RPMI8226 (cell line): ENCODE measurements at regions not wholly inside any gene's neighbourhood (a gene's known extent, or its start where the extent isn't known, plus 50 kb on each side); places are given as distances from the start of the nearest gene placed in this dataset.

Source experiments
- DNase-seq: peaks from one replicate; pipeline ENCODE4 v3.0.0-alpha.2; 2015

DNA sequence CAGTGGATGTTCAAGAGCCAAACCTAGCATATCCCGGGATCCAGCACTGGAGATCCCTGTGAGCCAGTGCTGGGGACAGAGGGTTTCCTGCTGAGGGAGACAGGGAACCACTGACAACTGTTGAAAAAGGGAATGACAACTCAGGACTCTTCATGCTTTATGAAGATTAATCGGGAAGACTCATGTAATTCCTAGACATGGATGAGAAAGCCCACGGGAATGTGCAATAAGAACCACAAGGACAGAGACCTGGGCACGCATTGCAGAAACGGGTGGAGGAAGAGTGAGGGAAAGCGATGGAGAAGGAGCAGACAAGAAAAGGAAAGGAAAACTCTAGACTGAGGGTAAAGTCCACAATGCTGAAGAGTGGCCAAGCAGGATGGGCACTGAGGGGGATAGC, 296.0 kb downstream of the PCNX1 start:
- no peak for DNase-seq

DNA sequence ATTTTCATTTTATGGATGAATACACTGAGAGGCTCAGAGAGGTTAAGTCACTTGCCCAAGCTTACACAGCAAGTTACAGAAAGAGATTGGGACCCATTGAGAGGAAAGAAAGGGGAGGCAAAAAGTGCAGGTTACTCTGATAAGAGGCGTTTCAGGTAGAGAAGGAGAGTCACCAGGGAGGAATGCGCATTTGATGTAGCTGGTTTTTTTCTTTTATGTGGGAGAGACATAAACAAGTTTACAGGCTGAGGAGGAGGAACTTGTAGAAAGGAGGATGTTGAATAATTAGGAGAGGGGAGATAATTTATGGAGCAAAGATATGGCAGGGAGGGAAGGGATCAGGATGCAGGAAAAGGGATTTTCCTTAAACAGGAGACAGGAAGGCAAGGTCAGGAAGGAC, 297.0 kb downstream of the PCNX1 start:
- DNase-seq, result no peak

DNA sequence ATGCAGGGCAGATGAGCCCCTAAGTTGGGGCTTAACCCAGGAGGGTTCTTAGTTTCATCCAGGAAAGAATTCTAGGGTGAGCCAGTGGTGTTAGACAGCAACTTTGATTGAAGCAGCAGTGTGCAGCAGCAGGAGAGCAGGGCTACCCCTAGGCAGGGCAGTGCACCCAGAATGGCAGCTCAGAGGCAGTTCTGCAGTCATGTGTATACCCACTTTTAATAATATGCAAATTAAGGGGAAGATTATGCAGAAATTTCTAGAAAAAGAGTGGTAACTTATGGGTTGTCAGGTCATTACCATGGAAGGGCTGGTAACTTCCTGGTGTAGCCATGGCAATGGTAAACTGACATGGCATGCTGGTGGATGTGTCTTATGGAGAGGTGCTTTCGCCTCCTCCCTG, 297.5 kb downstream of the PCNX1 start:
- DNase-seq, result no peak

DNA sequence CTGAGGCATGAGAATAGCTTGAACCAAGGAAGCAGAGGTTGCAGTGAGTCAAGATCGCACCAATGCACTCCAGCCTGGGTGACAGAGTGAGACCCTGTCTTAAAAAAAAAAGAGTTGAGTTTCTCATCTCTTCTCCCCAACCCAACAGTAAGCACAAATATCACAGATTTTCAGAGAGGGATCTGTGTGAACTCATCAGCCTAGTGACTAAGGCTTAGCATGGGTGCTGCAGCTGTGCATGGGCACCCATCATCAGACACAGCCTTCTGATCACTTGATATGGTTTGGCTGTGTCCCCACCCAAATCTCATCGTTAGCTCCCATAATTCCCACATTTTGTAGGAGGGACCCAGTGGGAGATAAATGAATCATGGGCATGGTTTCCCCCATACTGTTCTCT, 298.9 kb downstream of the PCNX1 start:
- DNase-seq, result no peak

DNA sequence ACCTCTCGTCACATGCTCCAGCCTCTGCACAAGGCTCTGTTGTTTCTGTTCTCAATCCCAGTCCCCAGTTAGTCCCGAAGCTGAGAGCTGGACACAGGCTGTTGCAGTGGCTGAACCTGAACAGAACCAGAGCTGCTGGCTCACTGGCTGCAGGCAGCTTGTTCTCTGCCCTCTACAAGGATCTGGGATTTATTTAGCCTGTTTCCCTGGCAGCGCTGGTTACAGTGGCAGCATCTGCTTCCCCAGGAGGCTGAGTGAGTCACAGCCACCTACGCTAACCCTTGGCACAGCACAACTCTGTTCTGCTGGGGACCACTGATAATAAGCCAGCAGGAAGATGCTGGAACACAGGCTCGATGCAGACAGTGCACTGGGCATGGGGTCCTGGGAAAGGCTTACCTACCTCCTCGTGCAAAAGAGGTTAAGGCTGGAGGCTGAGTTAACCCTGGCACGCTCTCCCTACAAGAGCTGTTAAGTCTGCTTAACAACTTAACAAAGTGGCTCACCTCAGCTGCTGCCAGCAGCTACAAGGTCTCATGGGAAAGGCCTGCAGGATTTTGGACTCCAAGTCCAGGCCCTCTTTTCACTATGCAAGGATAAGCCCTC, 299.6 kb downstream of the PCNX1 start:
- no peak for DNase-seq

DNA sequence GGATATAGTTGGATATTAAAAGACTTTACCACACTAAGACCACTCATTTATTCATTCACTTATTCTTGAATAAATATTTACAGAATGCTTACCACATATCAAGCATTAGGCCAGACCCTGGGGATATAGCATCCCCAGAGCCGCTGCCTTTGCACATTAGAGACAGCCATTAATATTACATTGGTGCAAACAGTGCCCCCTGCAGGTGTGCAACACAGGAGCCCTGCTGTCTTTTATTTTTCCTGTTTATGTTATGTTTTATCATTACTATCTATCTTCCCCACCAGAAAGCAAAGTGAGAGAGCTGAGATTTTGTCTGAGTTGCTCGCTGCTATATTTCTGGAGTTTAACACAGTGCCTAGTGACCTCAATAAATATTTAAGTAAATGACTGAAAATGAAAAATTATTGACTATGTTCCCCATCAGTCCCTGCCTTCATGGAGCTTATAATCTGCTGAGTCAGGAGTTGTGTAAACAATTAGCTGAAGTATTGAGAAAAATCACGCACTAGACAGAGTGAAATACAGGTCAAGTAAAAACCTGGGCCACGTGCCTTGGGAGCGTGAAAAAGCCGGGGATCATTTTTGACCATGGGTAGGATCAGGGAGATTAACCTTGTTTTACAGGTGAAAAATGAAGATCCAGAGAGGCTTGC, 301.6 kb downstream of the PCNX1 start:
- DNase-seq, result no peak

DNA sequence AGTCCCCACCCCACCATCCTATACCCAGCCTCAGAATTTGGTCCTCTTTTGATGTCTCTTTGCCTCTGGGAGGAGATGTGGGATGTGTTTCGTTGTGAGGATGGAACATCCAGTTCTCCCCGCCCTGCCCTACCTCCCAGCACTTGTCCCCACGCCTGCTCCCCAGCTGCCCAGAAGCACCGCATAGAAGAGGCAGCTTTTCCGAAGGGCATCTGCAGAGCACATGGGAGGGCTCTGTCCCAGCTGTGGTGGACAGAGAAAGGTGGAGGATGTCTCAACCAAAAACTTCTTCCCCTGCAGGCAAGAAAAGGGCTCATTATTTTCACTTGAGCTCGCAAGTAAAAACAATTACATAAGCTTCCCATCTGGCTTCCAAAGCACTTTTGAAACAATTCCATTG, 302.6 kb downstream of the PCNX1 start:
- DNase-seq, result no peak

DNA sequence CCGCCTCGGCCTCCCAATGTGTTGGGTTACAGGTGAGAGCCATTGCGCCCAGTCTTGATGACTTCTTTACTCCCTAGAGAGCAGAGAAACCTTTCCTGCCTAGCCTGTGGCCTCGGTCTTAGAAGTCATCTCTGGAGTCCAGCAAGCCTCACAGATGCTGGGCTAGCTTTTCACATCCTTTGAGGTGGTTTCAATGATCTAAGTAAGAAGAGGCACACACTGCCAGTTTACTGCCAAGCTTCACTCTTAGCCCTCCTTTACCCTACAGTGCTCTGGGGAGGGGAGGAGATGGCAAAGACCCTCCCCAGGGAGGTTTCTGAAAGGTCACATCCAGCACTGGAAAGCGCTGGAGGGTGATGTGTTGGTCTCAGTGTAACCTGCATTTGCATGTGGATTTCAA, 304.8 kb downstream of the PCNX1 start:
- DNase-seq, result no peak

DNA sequence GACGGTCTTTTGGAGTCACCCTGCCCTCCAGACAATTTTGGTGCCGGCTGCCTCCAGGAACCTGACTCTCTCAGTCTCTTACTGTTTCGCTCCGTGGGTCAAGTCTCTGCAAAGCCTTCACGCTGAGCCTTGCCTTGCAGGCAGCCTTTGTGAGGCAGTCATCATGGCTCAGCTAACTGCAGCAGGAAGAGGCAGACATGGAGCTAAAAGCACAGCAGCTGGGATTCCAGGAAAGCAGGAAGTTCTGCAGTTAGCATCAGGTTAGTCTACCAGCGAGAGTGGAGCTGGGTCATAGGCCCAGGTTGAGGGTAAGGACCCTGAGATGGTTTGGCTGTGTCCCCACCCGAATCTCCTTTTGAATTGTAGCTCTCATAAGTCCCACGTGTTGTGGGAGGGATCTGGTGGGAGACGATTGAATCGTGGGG, 305.4 kb downstream of the PCNX1 start:
- no peak for DNase-seq

DNA sequence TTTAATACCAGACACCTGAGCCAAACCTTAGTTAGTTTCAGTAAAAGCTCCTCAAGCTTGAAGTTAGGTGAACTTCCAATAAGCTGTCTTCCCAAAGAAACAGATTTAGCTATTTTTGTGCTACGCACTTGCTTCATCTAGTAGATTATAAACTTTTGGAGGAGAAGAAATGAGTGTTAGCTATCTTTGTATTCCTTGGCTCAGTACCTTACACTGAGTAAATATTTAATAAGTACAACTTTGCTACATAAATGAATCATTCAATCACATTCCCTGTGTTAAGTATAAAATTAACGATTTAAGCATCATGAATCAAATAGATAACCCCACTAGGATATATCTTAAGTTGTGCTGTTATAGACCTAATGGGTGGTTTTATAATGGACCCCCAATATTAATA, 307.0 kb downstream of the PCNX1 start:
- no peak for DNase-seq

DNA sequence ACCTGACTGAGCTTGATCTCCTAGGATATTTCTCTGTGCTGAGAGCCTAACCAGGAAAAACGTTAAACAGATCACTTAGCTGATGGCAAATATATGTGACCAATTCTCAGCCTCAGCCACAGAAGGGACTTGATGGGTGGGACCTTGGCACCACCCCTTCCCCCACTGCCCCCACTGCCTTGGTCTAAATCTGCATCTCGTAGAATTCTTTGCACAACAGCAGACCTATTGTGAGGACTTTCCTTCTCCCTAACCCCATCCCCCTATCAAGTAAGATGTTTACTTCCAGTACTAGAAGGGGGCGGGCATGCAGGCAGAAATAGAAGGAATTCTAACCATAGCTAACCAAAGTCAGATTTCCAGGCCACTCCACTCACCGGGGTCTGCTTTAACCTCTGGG, 313.2 kb downstream of the PCNX1 start:
- no peak for DNase-seq

DNA sequence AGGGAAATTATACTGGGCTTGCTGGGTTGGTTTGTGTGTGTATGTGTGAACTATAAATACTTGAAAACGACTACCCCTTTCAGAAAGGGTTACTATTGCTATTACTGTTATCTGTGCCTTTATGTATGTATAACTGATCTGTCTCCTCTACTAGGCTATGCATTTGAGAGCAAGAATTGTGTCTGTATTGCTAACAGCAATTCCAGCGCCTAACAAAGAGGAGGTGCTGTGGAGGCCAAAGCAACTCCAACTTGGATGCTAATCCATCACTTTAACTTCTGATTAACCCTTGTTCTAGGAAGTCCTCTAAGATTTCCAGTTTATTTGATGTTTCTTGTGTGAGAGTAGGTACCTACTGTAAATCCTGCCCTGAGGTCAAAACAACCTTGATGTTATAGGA, 313.9 kb downstream of the PCNX1 start:
- no peak for DNase-seq

DNA sequence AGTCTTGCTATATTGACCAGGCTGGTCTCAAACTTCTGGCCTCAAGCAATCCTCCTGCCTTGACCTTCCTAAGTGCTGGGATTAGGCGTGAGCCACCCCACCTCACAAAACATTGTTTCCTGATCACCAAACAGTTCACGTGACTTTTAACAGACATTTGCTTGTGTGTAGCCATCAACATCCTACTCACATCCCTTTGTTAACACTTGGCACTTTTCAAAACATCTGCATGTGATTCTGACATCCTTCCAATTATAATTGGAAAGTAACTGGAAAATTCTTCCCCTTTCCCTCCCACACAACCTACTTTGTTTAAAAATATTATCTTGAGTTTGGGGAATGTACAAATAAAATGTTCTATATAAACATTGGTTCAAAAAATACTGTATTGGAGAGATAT, 317.9 kb downstream of the PCNX1 start:
- DNase-seq, result no peak

DNA sequence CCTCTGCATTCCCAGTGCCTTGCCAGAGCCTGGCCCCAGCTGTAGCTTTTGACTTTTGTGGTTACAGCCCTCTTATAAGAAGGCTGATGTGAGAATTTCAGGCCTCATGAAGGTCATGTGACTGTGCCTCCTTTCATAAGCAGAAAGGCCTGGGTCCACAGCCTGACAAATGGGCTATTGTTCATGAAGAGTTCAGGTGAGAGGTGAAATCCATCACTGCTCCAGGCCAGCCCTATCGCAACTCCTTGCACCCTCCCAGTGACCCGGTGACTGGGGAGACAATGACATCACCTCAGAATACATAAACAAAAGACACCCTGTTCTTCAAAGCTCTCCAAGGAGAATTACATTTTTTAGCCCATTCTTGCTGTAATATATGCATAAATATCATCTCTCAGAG, 321.5 kb downstream of the PCNX1 start:
- DNase-seq, result peak; percentile 23

DNA sequence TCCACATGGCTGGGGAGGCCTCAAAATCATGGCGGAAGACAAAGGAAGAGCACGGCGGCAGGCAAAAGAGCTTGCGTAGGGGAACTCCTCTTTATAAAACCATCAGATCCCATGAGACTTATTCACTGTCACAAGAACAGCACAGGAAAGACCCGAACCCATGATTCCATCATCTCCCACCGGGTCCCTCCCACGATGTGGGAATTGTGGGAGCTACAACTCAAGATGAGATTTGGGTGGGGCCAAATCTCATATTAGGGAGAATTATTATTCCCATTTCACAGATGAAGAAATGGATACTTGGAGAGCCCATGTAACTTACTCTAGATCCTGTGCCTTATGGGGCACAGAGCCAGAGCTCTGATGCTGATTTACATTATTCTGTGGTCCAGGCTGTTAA, 322.6 kb downstream of the PCNX1 start:
- DNase-seq, result no peak

DNA sequence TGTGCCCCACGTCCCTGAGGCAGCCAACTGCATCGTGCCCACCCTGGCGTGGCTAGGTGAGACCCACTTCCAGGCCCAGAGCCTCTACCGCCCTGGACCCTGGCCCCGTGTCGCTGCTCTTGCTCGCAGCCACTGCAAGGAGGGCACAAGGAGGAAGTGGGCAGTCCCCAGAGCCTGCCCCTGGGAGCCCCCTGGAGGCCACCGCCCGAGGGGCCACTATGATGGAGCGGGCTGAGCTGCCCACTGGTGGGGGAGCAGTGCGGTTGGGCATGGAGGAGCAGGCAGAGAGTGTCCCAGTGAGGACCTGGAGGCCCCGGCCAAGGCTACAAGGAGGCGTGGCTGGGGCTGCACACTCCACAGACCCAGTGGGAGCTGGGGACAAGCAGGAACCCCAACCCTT, 323.6 kb downstream of the PCNX1 start:
- no peak for DNase-seq

DNA sequence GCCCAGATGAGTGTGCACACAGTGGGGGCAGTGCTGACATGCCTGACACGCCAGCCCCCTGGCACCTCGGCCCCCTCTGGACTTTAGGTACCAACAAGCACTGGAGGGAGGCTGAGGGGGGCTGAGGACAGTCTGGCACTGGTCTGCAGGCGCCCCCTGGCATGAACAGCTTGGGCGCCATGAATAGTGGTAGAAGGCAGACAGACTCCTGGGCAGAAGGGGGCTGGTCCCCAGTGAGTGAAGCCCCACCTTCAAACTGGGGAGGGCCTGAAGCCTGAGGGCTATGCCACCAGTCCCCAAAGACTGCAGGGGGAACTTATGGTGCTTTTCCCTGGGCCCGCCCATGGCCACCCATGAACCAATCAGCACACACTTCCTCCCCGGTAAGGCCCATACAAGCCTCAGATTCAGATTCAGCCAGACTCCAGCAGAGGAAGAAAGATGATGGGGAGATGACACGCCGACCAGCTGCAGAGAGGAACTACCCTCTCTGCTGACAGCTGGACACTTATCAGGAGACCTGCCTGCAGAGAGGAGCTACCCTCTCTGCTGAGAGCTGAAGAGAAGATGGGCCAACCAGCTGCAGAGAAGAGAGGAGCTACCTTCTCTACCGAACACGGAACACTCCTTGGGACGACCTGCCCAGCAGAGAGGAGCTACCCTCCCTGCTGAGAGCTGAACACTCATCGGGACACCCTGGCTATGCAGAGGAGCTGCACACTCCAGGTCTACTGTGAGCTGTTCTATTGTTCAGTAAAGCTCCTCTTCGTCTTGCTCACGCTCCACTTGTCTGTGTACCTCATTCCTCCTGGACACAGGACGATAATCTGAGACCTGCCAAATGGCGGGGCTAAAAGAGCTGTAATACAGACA, 324.5 kb downstream of the PCNX1 start:
- peak; percentile 12 for DNase-seq

DNA sequence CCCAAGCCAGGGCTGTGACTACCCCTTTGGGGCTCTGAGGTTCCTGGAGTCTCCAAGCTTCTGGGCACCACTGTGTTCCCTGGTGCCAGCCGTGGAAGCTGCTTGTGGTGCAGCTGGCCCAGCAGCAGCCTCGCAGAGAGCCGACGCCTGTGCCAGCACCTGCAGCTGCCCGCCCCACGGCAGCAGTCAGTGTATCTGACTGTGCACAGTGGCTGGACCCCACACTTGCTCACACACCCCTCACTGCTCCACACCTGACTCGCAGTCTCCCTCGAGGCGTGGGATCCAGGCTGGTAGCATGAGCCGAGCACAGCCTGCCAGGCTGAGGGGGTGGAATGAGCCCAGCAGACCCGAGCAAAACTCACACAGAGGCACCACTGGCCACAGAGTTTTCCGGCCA, 325.2 kb downstream of the PCNX1 start:
- no peak for DNase-seq

DNA sequence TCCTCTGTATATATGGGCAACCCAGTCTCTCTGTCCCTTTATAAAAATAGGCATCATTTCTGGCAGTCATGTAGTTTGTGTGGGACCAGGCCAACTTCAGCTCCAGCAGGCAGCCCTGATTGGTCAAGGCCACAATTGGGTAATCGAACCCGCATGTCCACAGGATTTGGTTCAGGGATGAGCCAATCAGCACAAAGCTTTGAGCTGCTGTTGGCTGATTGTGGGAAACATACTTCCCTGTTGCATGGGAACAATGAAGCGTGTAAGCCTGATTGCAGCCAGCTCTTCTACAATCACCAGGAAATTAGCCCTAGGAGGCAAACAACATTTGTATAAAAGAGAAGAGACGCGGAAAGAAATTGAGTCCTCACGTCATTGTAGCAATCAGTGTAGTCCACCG, 328.6 kb downstream of the PCNX1 start:
- no peak for DNase-seq

DNA sequence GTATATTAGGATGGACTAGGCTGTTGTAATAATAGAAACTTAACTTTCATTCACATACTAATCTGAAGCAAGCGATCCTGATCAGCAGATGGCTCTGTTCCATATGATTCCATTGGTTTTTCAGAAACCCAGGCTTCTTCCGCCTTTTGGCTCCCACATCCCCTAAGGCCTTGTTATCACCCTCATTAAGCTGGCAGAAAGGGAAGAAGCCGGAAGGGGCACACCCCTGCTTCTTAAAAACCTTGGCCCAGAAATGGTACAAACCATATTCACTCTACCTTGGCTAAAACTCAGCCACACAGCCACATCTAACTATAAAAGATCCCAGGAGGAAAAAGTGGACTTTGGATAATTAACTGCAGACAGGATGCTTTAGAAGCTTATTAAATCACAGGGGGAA, 329.2 kb downstream of the PCNX1 start:
- DNase-seq, result no peak

DNA sequence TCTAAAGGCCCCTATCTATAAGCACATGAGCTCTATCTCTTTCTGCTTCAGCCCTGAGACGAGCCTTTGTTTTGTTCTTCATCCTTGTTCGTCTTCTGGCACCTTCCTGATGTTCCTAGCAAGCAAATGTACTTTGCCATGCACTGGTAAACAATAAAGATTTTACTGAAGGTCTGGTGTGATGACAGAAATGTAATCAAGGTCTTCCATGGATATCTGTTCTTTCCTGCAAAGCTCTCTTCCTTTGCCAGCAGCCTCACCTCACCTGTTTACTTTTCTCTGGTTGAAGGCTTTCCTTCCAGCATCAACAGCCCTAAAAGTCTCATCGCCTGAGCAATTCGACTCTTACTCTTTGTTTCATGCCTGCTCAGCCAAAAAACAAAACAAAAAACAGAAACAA, 330.3 kb downstream of the PCNX1 start:
- no peak for DNase-seq

DNA sequence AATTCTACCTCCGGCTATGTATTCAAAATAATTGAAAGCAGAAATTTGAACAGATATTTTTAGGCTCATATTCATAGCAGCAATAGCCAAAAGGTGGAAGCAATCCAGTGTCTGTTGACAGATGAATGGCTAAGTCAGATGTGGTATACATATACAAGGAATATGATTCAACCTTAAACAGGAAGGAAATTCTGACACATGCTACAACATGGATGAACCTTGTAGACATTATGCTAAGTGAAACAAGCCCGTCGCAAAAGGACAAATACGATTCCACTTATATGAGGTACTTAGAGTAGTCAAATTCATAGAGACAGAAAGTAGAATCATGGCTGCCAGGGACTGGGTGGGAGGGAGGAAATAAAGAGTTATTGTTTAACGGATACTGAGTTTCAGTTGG, 331.6 kb downstream of the PCNX1 start:
- DNase-seq, result no peak

DNA sequence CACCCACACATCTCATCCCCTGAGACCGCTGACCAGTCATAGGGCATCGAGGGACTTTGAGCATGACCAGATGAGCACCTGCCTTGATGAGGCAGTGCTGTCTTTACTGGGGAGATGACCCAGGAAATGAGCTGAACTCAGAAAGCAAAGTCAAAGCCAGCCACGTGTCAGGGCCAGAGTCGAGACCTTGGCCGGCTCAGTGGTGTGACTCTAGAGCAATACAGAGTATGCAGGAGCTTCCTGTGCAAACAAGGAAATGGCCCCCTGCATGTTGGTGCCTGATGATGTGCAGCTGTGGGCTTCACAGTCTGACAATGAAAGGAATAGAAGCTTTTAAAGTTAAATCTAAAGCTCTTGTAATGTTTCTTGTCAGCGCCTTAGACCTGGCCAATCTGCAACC, 332.9 kb downstream of the PCNX1 start:
- DNase-seq, result no peak

DNA sequence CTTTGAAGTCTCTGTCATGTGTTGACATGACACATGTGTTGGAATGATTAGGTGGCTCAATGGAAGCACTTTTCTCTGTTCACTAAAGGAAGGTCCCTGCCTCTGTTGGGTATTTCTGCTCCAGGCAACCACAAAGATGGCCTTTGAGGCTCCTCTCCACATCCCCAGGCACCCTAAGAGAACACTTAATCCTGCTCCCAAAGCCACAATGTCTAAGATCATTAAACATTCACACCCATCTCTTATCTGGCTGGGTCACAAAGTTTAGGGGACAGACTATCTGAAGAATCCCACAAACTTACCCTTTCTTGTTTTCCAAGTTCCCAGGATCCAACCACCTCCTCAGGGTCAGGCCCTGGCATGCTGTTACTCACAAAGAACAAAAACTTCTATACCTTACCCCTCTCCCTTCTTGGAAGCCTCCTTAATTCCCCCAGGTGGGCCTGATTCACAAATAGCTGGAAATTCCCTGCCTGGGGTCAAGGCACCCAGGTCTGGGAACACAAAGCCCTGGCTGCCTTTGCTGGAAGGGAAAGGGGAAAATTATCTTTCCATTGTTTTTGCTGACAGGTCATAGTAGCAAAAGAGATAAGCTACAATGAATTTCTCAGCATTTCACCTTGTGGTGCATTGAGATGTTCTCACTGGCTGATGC, 333.7 kb downstream of the PCNX1 start:
- no peak for DNase-seq
